ENCODE measurements at regions not wholly inside any gene's neighbourhood (a gene's known extent, or its start where the extent isn't known, plus 50 kb on each side); places are given as distances from the start of the nearest gene placed in this dataset.
"Not testable (repeated sequence)": the region's sequence is repeated elsewhere in the genome, so short reads cannot be mapped to it uniquely, and the experiment has no call there.

DNA sequence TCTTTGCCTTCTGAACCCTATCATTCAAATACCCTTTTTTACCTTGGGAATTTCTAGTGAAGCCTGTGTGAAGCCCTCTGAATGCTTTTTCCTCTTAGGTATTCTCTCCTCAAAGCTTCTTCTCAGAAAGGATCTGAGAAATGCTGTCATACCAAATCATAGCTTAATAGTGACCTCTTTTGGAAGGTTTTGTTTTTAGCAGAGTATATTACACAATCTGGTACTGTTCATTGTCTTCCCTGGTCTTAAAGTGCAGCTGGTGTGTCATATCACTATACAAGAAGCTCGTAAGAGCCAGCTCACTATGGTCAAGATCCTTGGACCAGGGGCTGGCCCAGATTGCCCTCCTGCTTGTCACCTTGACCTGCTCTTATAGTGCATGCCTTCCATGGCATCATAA is 204.4 kb upstream of the ANO5 start:
- Histone ChIP-seq H3K4me3 (no peak overlapping the region), H3K27me3 (no peaks in the 10 kb centered on the region), H3K36me3 (no peaks in the 10 kb centered on the region), H3K27ac (no peak overlapping the region), H3K9me3 (no peaks in the 10 kb centered on the region), H3K4me1 (no peaks in the 10 kb centered on the region)
- intact Hi-C loops (cut with DNase I; ENCODE audit: low total_unique reads), result no loop called here
- 26 to 54% (median 29%) methylated on average over 1 of the region's 1 CpG for WGBS, 5 donors
- peak in 1 of 2 donors; percentile 21 for DNase-seq
- no peak for TF ChIP-seq POLR2AphosphoS5 (IDR thresholded peaks at IDR 0.05)
- no peak for TF ChIP-seq EP300 (IDR thresholded peaks at IDR 0.05)
- TF ChIP-seq POLR2A (IDR thresholded peaks at IDR 0.05), result no peak
- TF ChIP-seq, protein P1, sequence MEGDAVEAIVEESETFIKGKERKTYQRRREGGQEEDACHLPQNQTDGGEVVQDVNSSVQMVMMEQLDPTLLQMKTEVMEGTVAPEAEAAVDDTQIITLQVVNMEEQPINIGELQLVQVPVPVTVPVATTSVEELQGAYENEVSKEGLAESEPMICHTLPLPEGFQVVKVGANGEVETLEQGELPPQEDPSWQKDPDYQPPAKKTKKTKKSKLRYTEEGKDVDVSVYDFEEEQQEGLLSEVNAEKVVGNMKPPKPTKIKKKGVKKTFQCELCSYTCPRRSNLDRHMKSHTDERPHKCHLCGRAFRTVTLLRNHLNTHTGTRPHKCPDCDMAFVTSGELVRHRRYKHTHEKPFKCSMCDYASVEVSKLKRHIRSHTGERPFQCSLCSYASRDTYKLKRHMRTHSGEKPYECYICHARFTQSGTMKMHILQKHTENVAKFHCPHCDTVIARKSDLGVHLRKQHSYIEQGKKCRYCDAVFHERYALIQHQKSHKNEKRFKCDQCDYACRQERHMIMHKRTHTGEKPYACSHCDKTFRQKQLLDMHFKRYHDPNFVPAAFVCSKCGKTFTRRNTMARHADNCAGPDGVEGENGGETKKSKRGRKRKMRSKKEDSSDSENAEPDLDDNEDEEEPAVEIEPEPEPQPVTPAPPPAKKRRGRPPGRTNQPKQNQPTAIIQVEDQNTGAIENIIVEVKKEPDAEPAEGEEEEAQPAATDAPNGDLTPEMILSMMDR (IDR thresholded peaks at IDR 0.05), result no peak

DNA sequence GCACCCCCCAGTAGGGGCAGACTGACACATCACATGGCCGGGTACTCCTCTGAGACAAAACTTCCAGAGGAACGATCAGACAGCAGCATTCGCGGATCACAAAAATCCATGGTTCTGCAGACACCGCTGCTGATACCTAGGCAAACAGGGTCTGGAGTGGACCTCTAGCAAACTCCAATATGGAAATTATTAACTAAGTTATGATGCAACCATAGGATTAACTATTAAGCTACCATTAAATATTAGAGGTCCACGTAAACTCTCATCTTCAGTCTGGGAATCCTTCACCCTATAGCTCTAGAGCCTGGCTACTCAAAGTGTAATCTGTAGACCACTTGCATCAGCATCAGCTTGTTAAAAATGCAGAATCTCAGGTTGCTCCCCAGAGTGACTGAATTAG is 191.1 kb upstream of the ANO5 start:
- H3K4me1 ChIP-seq; H3K4me3 ChIP-seq; H3K36me3 ChIP-seq; H3K27ac ChIP-seq; DNase-seq; intact Hi-C loops (cut with DNase I; ENCODE audit: low total_unique reads); H3K27me3 ChIP-seq: not testable (repeated sequence)
- 89 to 98% (median 96%) methylated on average over 6 of the region's 6 CpGs for WGBS, 5 donors
- peaks cover 0 to 11% (median 0%) of the 10 kb centered on the region in 4 donors for H3K9me3 ChIP-seq

DNA sequence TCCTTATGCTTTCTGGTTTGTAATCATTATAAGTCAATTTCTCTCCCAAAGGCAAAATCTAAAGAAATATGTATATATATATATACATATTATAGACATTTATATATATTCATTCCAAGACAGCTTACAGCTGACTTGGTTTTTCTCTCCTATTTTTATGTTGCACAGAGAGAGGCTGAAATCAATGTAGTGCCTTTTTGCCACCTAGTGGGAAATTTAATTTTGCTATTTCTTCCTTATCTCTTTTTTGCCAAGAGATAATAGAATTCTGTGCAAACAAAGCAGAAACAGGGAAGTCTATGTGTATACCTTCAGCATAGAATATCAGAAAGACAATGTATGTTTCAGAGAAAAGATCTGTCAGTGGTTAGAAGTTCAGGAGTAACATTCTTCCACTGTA is 186.0 kb upstream of the ANO5 start:
- Histone ChIP-seq H3K27ac (no peak overlapping the region), H3K4me3 (no peak overlapping the region), H3K4me1 (no peaks in the 10 kb centered on the region), H3K9me3 (no peaks in the 10 kb centered on the region), H3K36me3 (no peaks in the 10 kb centered on the region), H3K27me3 (no peaks in the 10 kb centered on the region)
- intact Hi-C loops (cut with DNase I; ENCODE audit: low total_unique reads), result no loop called here
- DNase-seq, result no peak
- no peak for TF ChIP-seq POLR2AphosphoS5 (IDR thresholded peaks at IDR 0.05)
- TF ChIP-seq POLR2A (IDR thresholded peaks at IDR 0.05), result no peak
- TF ChIP-seq EP300 (IDR thresholded peaks at IDR 0.05), result no peak
- TF ChIP-seq, protein P1 (IDR thresholded peaks at IDR 0.05), result no peak

DNA sequence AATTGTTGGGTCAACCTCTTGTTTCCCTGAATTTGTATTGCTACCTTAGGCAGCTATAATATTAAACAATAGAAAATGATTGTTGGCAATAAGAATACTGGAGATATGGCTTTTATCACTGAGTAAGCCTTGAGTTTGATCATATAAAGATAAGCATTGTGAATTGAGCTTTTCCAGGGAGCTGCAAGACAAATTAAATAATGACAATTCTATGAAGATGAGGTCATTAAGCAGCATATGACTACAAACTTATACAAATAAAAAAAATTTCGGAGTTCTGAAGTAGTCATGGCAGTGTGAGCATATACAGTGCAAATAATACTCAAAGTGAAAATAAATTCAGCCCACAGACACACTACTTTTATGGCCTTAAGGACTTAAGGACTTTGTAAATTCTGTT is 161.1 kb upstream of the ANO5 start:
- Histone ChIP-seq H3K27ac (no peak overlapping the region), H3K4me3 (no peak overlapping the region), H3K4me1 (no peaks in the 10 kb centered on the region), H3K9me3 (peaks cover 0 to 12% (median 0%) of the 10 kb centered on the region in 4 donors), H3K27me3 (no peaks in the 10 kb centered on the region), H3K36me3 (no peaks in the 10 kb centered on the region)
- 16 to 38% (median 29%) methylated on average over 1 of the region's 1 CpG for WGBS, 5 donors
- DNase-seq, result no peak
- intact Hi-C loops (cut with DNase I; ENCODE audit: low total_unique reads), result no loop called here
- TF ChIP-seq, protein P1 (IDR thresholded peaks at IDR 0.05), result no peak
- TF ChIP-seq POLR2A (IDR thresholded peaks at IDR 0.05) (no peak), POLR2AphosphoS5 (IDR thresholded peaks at IDR 0.05) (no peak), EP300 (IDR thresholded peaks at IDR 0.05) (no peak)

DNA sequence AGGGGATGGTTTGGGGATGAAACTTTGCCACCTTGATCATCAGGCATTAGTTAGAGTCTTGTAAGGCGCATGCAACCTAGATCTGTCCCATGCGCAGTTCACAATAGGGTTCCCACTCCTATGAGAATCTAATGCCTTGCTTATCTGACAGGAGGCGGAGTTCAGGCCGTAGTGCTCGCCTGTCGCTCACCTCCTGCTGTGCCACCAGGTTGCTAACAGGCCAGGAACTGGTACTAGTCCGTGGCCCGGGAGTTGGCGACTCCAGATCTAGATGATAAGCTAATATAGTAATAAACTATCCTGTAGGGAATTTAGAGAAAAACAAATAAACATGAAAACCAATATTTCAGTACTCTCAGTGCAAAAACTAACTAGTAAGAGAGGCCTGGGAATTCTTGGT is 155.4 kb upstream of the ANO5 start:
- H3K9me3 ChIP-seq, result no peaks in the 10 kb centered on the region
- no peak overlapping the region for H3K27ac ChIP-seq
- no peaks in the 10 kb centered on the region for H3K4me1 ChIP-seq
- no peaks in the 10 kb centered on the region for H3K27me3 ChIP-seq
- WGBS, 5 donors, result 66 to 81% (median 75%) methylated on average over 9 of the region's 9 CpGs
- no peaks in the 10 kb centered on the region for H3K36me3 ChIP-seq
- no peak for TF ChIP-seq POLR2A (IDR thresholded peaks at IDR 0.05)
- no peak for TF ChIP-seq EP300 (IDR thresholded peaks at IDR 0.05)
- no peak overlapping the region for H3K4me3 ChIP-seq
- intact Hi-C loops (cut with DNase I; ENCODE audit: low total_unique reads), result no loop called here
- DNase-seq, result no peak

Measured in stomach (tissue), 8 donors.